ENCODE measurements at regions not wholly inside any gene's neighbourhood (a gene's known extent, or its start where the extent isn't known, plus 50 kb on each side); places are given as distances from the start of the nearest gene placed in this dataset. TPM values are rescaled to one million over a fixed set of nuclear protein-coding genes. Genes with fewer than 3 reads are reported as not detected.

- Histone ChIP-seq H3K36me3 (no peaks in the 10 kb centered on the region), H3K27ac (no peak overlapping the region), H3K4me3 (replicated peaks in 1 of 3) (no peak overlapping the region), H3K27me3 (no peaks in the 10 kb centered on the region), H3K9me3 (no peaks in the 10 kb centered on the region), H3K4me1 (no peaks in the 10 kb centered on the region)
- no peak for DNase-seq
- TF ChIP-seq POLR2A (IDR thresholded peaks at IDR 0.05), result no peak
- TF ChIP-seq, protein P1, sequence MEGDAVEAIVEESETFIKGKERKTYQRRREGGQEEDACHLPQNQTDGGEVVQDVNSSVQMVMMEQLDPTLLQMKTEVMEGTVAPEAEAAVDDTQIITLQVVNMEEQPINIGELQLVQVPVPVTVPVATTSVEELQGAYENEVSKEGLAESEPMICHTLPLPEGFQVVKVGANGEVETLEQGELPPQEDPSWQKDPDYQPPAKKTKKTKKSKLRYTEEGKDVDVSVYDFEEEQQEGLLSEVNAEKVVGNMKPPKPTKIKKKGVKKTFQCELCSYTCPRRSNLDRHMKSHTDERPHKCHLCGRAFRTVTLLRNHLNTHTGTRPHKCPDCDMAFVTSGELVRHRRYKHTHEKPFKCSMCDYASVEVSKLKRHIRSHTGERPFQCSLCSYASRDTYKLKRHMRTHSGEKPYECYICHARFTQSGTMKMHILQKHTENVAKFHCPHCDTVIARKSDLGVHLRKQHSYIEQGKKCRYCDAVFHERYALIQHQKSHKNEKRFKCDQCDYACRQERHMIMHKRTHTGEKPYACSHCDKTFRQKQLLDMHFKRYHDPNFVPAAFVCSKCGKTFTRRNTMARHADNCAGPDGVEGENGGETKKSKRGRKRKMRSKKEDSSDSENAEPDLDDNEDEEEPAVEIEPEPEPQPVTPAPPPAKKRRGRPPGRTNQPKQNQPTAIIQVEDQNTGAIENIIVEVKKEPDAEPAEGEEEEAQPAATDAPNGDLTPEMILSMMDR (IDR thresholded peaks at IDR 0.05), result no peak
- intact Hi-C loops (cut with DNase I), result no loop called here
- 76 to 85% methylated on average over 2 of the region's 2 CpGs for WGBS, 2 donors
Observed at GRCh38 chr17:10894220-10894619, 56.3 kb upstream of the PIRT start.

DNA sequence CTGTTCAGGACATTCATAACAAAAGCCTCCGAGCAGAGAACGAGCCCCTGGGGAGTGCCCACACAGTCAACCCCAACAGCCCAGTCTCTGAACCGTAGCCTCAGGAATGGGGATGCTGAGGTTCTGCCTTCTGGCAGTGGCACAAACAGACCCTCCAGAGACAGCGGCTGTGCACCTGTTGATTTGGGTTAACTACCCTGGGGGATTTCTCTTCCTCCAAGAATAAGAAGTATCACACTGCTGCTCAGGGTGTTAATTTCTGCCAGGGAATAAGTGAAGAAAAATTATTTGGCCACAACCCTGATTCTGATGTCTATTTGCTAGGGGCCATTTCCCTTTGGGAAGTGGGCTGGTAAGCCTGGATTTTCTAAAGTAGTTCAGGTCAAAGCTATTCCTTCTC is 51.0 kb upstream of the PIRT start:
- WGBS, 2 donors, result 13 to 32% methylated on average over 4 of the region's 4 CpGs
- DNase-seq, result no peak
- Histone ChIP-seq H3K4me3 (replicated peaks in 1 of 3) (no peak overlapping the region), H3K4me1 (no peaks in the 10 kb centered on the region), H3K36me3 (no peaks in the 10 kb centered on the region), H3K27me3 (no peaks in the 10 kb centered on the region), H3K9me3 (no peaks in the 10 kb centered on the region), H3K27ac (no peak overlapping the region)
- intact Hi-C loops (cut with DNase I), result no loop called here
- TF ChIP-seq, protein P1 (IDR thresholded peaks at IDR 0.05), result no peak
- no peak for TF ChIP-seq POLR2A (IDR thresholded peaks at IDR 0.05)

Small RNA genes lying in the stretch of these regions (small RNA-seq; reads per million reads assigned to genes)
- not detected for gene RN7SL601P

Data from thyroid gland (tissue), 4 donors.